CD4-positive, alpha-beta T cell treated with Interleukin-6 for 4 hours (primary cell): ENCODE measurements at regions not wholly inside any gene's neighbourhood (a gene's known extent, or its start where the extent isn't known, plus 50 kb on each side); places are given as distances from the start of the nearest gene placed in this dataset.

ENCODE experiments used
- DNase-seq: peaks from one replicate; pipeline ENCODE4 v3.0.0-alpha.2; 2020; ENCODE audit warnings: mixed read lengths

DNA sequence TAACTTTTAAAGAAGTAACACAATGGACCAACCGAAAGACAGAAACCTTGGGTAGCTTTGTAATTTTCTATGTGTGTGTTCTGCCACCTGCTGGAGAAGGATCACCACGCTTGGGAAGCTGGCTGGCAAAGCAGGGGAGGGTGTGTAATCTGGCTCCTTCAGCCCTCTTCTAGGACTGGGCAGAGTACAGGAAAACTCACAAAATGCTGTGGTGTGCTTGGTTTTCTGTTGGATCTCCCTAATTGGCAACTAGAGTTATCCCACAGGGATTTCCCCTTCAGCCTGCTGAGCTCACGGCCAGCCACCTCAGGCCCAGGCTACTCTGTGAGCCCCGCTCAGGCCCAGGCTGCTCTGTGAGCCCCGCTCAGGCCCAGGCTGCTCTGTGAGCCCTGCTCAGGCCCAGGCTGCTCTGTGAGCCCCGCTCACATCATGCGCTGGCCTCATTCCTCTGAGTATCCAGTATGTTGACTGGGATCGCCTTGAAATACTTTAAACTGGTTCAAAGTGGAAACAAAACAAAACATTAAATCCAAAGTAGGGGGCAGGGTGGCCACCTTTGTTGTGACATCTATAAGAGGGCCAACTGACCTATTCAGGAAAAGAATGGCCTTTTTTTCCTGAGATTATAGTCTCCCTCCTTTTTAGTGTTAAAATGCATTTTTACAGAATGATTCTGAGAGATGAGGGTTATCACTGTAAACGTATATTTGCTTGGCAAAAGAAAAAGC lies 52.0 kb upstream of the RNU6-8 start:
- DNase-seq, result peak; percentile 59

DNA sequence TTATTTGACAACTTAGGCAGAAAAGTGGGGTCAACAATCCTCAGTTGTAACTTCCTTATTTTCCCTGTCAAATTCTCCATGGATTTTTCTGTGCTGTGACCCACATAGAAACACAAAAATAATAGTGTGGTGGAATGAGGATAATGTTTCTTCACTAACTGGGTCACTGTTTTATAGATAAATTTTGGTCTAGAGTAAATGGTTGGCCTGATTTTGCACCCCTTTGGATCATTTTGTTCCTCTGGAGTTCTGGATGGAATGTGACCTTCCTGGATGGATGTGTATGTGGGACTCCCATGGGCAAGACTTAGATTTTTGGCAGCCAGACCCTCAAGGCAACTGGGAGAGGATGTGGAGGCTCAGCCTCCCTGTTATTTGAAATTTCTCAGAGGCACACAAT lies 52.7 kb upstream of the RNU6-8 start:
- DNase-seq, result no peak

DNA sequence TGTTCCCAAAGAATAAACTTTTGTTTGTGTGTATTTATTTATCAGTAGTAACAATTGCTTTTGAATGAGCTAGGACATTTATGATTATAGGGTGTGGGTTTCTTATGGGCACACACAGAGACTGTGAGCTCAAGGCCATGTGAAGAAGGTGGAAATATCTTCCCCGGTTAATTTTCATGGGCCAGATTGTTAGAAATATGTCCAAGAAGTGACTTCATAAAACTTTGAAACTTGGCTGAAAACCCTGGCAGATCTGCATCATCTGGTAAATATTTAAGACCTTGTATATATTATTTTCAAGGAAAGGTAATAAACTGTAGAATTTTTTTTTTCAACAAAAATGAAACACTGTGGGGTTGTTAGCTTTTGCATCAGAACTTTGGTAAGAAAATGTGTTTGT lies 53.5 kb upstream of the RNU6-8 start:
- no peak for DNase-seq

DNA sequence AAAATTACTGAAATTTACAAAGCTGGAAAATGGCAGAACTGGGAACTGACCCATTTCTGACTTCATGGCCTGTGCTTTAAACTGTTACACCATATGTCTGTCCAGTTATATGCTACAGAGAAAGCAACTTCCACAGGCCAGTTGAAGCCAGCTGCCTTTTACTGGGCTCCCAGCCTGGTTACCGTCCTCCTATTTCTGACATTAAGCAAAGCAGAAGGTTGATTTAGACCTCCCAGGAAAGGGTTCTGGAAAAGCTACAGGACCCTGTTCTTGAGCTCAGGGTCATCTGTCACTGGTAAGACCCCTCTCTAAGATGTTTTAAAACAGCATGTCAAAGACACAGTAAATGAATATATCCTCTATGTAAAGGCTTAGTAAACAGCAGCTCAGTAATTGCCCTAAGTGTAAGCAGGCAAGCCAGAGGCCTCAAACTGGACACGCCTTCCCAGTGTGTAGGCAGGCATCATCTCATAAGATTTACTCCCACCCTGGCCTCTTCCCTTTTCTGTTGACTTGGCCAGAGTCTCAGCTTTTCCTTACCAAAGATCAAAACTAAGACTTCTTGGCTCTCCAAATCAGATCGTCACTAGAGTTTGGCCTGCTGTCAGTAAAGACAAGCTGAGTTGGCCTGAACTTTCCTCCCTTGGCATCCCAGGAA lies 55.4 kb upstream of the RNU6-8 start:
- no peak for DNase-seq

DNA sequence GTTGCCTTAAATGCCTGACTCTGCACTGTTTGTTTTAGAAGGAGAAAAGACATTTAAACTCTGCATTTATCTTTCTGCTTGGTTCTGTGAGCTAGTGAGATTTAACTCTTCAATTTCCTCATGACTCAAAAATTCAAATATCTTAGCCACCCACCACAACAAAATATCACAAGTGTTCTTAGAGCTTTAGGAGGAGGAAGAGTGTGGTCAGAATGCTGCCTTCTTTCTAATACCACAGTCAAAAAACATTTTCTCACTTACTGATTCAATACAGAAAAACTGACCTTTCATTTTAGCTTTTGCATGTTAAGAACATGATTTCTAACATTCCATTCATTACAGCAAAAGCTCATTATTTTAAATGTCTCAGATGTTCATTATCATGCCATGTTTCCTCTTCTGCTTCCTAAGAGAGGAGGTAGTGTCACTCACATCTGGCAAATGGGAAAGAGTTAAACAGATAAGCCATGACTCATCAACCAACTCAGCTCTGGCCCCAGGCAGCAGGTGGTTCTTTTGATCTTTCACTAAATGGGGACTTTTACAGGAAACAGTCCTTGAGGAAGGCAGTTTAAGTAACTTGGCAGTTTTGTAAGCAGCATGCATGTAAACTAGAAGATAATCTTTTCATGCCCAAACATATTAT lies 56.4 kb upstream of the RNU6-8 start:
- no peak for DNase-seq

DNA sequence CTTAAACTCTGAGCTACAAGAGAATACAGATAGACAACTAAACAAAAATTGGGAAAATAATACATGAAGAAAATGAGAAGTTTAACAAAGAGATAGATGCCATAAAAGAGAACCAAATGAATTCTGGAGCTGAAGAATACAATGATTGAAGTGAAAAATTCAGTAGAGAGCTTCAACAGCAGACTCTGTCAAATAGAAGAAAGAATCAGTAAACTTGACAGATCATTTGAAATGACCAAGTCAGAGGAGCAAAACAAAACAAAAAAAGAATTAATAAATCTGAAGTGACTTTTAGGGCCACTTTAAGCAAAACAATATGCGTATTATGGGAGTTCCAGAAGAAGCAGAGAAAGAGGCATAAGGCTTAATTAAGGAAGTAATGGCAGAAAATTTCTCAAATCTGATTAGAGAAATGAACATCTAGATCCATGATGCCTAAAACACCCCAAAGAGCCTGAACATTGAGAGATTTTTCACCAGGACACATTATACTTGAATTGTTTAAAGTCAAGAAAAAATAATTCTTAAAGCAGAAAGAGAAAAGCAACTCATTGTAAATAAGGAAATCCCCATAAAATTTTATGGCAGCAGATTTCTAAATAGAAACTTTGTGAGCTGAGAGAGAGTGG lies 61.0 kb upstream of the RNU6-8 start:
- DNase-seq, result no peak

DNA sequence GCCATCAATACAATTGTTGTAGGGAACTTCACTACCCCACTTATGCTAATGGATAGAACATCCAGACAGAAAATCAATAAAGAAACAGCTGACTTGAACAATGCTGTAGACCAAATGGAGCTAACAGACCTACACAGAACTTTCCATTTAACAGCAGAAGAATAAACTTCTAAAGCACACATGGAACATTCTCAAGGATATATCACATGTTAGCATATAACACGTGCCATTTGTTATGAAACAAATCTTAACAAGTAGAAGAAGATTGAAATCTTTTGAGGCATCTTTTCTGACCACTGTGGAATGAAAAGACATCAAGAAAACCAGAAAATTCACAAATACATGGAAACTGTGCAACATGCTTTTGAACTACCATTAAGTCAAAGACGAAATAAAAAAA lies 62.5 kb upstream of the RNU6-8 start:
- DNase-seq, result no peak

DNA sequence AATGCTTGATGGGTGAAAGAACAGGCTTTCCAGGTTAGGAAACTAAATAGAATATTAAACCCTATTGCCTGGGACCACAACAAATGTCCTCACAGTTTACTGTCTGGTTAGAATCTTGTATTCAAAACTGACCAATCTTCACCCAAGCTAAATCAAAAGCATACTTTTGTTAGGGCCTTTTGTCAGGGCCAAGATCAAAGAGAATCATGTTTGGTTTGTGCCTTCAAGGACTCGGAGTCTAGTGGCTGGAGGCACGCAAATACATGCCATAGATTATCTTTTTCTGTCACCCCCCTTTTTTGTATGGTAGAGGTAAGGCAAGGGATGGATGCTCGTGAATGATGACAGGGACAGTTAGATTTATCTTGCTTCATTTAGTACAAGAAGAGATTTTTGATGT lies 51.1 kb upstream of the AKAP6 start:
- DNase-seq, result no peak
